ENCODE measurements at regions not wholly inside any gene's neighbourhood (a gene's known extent, or its start where the extent isn't known, plus 50 kb on each side); places are given as distances from the start of the nearest gene placed in this dataset.
"Not testable (repeated sequence)": the region's sequence is repeated elsewhere in the genome, so short reads cannot be mapped to it uniquely, and the experiment has no call there.

- no peak for DNase-seq (ENCODE audit: low read depth in 2 of 2)
These were observed 142.4 kb upstream of the ERCC6L2 start for GRCh38 chr9:95732802-95733688.

GRCh38 chr9:95731876-95732275 is 143.6 kb upstream of the ERCC6L2 start:
- no peak for DNase-seq (ENCODE audit: low read depth in 2 of 2)

DNA sequence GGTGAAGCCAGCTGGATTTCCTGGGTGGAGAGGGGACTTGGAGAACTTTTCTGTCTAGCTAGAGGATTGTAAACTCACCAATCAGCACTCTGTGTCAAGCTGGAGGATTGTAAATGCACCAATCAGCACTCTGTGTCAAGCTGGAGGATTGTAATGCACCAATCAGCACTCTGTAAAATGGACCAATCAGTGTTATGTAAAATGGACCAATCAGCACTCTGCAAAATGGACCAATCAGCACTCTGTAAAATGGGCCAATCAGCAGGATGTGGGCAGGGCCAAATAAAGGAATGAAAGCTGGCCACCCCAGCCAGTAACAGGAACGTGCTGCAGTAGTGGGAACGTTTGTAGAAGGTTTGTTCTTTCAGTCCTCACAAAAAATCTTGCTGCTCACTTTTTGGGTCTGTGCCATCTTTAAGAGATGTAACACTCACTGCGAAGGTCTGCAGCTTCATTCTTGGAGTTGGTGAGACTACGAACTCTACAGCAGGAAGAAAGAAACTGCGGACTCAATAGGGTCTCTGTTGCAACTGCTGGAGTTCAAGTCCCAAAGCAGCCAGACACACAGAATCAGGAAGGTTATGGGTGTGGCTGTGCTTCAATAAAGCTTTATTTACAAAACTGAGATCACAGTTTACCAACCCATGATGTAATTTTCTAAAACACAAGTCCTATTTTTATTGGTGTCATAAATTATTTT is 145.7 kb upstream of the ERCC6L2 start:
- no peak for DNase-seq (ENCODE audit: low read depth in 2 of 2)

DNA sequence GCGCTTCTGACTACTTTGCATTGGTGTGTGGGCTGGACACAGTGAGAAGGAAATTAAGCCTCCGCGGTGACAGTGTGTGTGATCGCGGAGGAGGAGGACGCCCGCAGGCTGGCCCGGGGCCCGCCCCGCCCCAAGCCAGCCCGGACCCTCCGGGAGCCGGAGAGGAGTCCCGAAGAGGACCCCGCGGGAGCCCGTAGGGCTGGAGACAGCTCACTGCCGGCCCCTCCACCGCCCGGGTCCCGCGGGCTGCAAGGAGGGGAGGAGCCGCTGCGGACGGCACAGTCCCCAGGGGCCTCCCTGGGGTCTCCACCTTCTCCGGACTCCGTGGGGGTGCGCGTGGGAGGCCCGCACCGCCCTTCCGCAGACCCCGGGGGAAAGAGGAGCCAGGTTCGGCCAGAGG is 146.4 kb upstream of the ERCC6L2 start:
- no peak for DNase-seq (ENCODE audit: low read depth in 2 of 2)

- DNase-seq (ENCODE audit: low read depth in 2 of 2), result peak in 1 of 2 donors; percentile 38
These were observed 147.5 kb upstream of the ERCC6L2 start for GRCh38 chr9:95727947-95728520.

- DNase-seq (ENCODE audit: low read depth in 2 of 2), result peak; percentile 62 to 74
These were observed 148.7 kb upstream of the ERCC6L2 start for GRCh38 chr9:95726756-95727155.

DNA sequence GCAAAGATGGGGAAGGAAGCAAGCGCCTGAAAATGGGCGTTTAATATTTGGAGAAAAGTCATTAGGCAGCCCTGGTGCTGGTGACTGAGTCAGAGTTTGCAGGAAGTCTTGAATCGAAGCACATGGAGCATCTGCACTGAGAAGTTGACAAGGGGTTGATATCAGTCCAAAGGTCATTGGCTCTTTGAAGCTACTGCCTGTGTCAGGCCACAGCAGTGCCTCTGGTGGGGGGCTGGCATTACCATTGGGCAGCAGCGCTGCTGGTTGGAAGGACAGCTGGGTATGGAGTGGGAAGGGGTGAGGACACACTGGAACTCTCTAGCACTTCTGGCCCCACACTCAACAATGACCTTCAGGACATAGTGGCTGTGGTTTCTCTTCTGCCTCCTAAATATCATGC is 150.4 kb upstream of the ERCC6L2 start:
- DNase-seq (ENCODE audit: low read depth in 2 of 2), result no peak

- no peak for DNase-seq (ENCODE audit: low read depth in 2 of 2)
These were observed 151.1 kb upstream of the ERCC6L2 start for GRCh38 chr9:95724253-95724991.

DNA sequence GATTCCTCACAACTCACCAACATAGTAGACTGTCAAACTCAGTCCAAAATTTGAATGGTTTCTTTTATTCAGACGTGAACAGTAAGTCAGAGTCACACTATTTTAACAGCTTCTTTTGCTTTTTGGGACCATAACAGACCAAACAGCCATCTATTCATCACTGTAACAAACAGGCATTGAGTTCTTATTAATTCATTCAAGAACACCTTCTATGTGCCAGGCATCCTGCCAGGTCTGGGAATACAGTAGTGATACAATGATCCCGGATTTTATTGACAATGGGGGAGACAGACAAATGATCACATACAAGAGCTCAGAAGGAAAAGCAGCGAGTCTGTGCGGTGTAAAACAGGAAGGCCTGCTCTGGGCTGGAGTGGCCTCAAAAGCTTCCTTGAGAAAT is 153.3 kb upstream of the ERCC6L2 start:
- DNase-seq (ENCODE audit: low read depth in 2 of 2), result peak in 1 of 2 donors; percentile 6

GRCh38 chr9:95721061-95721531 is 154.4 kb upstream of the ERCC6L2 start:
- DNase-seq (ENCODE audit: low read depth in 2 of 2), result peak in 1 of 2 donors; percentile 85

- DNase-seq (ENCODE audit: low read depth in 2 of 2), result peak in 1 of 2 donors; percentile 67
These were observed 155.0 kb upstream of the ERCC6L2 start for GRCh38 chr9:95720496-95720895.

GRCh38 chr9:95719354-95719753 is 156.1 kb upstream of the ERCC6L2 start:
- no peak for DNase-seq (ENCODE audit: low read depth in 2 of 2)

DNA sequence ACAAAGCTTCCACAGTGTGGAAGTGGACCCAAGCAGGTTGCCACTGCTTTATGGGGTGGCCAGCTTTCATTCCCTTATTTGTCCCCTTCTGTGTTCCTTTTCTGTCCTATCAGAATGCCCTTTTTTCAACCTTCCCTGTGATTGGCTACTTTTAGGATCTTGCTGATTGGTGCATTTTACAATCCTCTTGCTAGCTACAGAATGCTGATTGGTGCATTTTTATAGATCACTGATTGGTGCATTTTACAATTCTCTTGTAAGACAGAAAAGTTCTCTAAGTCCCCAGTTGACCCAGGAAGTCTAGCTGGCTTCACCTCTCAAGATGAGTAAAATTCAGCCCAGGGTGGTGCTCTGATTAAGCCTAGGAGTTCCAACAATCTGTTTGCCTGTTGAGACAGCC is 157.2 kb upstream of the ERCC6L2 start:
- no peak for DNase-seq (ENCODE audit: low read depth in 2 of 2)

- DNase-seq (ENCODE audit: low read depth in 2 of 2), result no peak
These were observed 159.5 kb upstream of the ERCC6L2 start for GRCh38 chr9:95715868-95716435.

- DNase-seq (ENCODE audit: low read depth in 2 of 2), result no peak
These were observed 165.0 kb upstream of the ERCC6L2 start for GRCh38 chr9:95710446-95710845.

DNA sequence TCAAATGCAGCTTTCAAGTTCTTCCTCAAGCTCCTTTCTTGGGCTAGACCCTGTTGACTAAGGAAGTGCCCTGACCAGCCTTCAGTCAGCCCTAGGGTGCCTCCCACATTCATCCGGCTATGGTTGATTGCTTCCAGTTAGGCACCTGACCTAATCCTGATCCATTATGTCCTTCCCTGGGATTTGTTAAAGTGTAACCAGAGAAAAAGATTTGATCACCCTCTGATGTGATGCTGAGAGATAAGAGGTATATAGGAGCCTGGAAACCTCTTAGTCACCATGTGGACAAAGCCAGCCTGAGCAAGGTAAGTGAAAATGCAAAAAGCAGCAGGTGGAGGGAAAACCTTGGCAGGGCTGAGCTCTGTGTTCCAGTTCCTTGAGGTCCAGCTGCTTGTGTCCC is 178.8 kb upstream of the ERCC6L2 start:
- no peak for DNase-seq (ENCODE audit: low read depth in 2 of 2)

GRCh38 chr9:95691435-95691834 is 174.7 kb upstream of the PTCH1 start:
- DNase-seq (ENCODE audit: low read depth in 2 of 2), result no peak

- no peak for DNase-seq (ENCODE audit: low read depth in 2 of 2)
These were observed 172.9 kb upstream of the PTCH1 start for GRCh38 chr9:95689669-95690068.

- no peak for DNase-seq (ENCODE audit: low read depth in 2 of 2)
These were observed 167.7 kb upstream of the PTCH1 start for GRCh38 chr9:95684516-95684915.

GRCh38 chr9:95680306-95680705 is 163.5 kb upstream of the PTCH1 start:
- not testable (repeated sequence) for DNase-seq (ENCODE audit: low read depth in 2 of 2)

DNA sequence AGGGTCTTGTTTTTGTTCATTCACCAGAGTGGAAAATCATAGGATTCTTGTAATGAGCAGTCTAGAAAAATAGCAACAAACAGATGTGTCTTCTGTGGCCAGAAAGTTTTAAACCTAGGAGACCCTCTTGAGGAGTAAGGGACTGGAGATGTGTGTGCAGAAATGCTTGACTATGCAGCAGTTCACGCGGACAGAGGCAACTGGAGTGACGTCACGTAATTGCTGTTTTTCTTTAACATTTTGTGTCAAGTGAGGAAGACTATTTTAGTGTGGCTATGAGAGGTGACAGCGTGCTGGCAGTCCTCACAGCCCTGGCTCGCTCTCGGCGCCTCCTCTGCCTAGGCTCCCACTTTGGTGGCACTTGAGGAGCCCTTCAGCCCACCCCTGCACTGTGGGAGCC is 163.1 kb upstream of the PTCH1 start:
- no peak for DNase-seq (ENCODE audit: low read depth in 2 of 2)

All from lung microvascular endothelial cell (primary cell).